Bone marrow (tissue), 2 donors: ENCODE measurements at regions not wholly inside any gene's neighbourhood (a gene's known extent, or its start where the extent isn't known, plus 50 kb on each side); places are given as distances from the start of the nearest gene placed in this dataset.

Experiments
- DNase-seq, 2 donors: peaks; one replicate each; lab custom pipeline; 2025; lab: John Stamatoyannopoulos, UW

DNA sequence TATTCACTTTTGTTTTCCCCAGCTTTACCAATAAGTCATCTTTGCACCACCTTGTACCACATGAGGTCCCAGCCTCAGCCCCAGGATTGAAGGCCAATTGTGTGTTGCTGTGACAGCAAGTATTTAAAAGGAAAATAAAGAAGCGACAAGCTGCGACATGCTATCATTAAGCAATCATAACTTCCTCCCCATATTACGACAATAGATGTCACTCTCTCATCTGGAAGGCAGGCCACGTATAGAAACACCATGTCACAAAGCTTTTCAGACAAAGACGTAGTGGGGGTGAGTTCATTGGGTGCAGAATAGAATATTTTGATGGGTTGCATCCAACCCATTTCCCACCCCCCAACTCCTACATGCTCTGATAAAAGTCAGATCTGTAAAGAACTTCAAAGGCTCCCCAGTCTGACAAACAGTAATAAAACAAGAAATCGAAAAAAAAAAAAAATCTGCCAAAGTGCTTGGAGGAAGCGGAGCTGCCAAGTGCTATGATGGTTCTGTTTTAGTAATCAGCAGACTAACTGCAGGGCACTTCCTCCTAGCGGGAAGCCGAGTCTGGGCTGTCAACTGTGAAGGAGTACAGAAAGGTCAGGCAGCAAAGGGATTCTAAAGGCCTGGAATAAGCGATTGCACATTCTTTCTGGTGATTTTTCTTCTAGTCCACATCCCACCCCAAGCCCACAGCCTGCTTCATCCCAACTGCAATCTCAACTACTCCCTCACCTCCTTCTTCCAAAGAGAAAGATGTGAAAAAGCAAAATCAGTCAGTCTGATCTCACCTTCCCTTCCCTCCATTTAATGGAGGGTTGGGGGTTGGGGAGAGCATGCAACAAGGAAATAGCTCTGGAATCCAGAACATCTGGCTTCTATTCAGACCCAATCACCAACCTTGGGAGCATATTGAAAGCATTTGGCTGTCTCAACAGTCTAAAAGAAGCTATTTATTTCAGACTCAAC, 131.4 kb upstream of the UBASH3B start:
- DNase-seq: no peak

DNA sequence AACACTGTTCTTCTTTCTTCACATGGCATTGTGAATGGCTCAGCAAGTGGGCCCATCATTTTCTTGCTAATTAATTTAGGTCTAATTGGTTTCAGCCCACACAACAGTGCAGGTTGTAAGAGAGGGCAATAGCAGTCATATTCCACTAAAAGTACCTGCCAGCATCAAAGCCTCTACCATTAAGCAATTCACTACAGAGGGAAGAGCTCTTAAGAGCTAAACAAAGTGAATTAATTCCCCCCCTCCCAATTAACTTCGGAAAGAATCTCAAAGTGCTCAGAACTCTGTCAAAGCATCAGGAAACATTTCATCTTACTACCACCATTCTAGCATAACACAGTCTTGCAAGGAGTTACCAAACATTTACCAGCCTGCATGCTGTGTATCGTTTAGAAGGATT, 133.9 kb upstream of the UBASH3B start:
- DNase-seq: no peak

DNA sequence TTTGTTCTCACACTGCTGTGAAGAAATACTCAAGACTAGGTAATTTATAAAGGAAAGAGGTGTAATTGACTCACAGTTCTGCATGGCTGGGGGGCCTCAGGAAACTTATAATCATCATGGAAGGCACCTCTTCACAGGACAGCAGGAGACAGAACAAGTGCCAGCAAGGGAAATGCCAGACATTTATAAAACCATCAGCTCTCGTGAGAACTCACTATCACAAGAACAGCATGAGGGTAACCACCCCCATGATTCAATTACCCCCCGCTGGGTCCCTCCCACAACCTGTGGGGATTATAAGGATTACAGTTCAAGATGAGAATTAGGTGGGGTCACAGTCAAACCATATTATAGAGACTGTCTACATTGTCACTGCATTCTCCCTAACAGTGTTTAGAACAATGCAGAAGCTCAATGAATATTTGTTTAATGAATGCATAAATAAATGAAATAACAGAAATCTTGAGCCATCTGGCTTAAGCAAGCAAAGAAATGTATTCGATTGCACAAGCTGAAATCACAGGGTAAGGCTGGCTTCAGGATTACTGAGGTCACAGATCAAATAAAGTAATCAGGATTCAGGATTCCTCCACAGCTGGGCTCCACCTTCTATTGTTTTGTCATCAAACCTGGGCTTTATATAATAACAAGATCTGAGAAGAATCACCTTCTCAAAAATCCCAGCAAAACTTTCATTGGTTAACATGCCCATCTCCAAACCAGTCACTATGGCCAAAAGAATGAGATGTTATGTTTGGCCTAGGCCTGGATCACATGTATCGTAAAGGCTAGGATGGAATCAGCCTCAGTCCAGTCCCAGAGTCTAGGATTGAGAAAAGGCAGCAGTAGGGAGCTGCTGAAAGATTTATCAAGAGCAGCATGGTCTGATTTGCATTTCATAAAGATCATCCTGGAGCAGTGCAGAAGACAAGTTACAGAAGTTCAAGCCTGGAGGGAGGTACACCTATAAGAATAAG, 137.8 kb upstream of the UBASH3B start:
- no peak for DNase-seq

DNA sequence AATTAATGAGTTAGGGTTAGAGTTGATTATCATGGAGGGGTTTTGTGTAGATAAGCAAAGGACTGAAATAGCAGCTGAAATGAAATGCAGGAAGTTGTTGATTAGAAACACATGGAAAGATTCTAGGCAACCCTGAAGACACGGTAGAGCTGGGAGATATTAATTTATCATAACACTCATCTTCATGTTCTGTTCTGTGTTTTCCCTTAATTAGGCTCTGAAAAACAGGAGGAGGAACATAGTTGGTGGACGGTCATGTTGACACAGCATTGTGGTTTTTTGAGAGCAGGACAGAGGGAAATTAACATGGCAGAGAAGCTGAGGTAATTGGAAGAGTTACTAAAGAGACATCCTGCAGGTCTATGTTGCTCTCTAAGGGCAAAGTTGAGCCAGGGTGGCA, 138.8 kb upstream of the UBASH3B start:
- DNase-seq: no peak

DNA sequence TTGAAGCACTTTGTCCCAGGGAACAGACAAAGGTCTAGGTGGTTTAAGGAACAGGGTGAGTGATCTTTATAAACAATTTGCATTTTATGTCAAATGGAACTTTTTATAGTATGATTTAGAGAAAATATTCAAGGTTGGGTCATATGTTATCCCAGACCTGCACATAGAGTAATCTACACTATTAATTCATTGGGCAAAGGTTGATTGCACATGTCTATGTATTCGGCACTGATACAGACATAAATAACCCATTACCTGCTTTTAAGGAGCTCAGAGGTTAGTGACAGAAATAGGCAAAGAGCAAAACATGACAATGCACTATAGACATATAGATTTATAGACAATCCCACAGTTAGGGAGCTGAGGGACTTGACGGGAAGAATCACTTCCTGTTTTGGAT, 141.5 kb upstream of the UBASH3B start:
- DNase-seq: no peak

DNA sequence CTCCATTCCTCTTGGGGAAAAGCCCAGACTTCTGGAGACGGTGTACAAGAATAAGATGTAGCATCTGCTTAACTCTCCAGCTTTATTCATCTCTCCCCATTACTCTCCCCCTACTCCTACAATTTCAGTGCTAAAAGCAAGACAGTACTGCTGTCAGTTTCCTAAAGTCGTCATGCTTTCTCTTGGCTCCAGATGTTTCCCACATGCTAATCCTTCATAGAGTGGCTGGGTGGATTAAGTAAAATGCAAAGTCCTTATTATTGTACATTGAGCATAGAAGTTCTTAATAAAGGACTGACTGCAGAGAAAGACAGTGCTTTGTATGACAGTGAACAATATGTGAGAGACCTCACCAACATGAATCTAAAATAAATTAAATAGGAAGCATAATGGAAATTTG, 142.2 kb upstream of the UBASH3B start:
- no peak for DNase-seq

DNA sequence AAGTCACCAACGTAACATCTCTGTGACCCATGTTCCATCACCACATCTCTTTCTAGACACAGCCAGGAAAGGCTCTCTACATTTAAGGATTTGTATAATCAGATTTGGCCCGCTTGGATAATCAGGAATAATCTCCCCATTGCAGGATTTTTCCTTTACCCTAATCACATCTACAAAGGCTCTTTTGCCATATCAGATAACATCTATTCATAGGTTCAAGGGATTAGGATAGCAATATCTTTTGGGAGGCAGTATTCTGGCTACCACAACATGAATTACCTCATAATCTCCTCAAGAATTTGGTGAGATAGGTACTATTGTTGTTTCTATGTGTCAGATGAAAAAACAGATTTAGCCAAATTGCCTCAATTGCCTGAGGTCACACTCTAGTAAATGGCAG, 142.8 kb upstream of the UBASH3B start:
- no peak for DNase-seq

DNA sequence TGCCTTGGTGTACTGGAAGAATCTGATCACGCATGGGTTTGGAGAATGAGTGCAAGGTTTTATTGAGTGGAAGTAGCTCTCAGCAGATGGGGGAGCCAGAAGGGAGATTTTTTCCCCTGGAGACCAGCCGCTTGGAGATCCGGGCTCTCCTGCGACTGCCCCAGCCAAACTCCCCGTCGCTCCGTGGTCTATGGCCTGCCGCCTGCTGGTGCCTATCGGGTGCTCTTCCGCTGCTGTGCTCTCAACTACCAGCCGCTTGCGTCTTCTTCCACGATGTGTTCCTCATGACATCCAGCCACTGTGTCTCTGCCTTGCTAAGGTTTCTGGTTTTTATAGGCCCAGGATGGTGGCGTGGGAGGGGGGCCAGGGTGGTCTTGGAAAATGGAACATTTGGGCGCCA, 145.6 kb upstream of the UBASH3B start:
- no peak for DNase-seq

DNA sequence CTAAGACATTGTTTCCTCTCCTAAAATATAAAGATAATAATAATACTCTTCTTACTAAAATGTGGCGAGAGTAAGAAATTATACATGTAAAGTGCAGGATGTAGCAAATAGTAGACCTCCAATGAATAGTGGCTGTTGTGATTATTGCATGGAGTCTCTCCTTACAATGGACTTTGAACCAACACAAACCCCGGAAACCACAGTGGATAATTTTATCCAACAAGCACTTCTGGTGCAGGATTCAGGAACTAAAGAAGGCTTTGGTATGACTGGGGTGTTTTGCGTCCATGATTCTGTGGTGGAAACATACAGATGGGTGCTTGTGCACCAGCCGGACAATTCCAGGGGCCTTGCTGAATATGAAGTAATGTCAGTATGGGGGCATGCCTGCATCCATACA, 146.4 kb upstream of the UBASH3B start:
- no peak for DNase-seq

DNA sequence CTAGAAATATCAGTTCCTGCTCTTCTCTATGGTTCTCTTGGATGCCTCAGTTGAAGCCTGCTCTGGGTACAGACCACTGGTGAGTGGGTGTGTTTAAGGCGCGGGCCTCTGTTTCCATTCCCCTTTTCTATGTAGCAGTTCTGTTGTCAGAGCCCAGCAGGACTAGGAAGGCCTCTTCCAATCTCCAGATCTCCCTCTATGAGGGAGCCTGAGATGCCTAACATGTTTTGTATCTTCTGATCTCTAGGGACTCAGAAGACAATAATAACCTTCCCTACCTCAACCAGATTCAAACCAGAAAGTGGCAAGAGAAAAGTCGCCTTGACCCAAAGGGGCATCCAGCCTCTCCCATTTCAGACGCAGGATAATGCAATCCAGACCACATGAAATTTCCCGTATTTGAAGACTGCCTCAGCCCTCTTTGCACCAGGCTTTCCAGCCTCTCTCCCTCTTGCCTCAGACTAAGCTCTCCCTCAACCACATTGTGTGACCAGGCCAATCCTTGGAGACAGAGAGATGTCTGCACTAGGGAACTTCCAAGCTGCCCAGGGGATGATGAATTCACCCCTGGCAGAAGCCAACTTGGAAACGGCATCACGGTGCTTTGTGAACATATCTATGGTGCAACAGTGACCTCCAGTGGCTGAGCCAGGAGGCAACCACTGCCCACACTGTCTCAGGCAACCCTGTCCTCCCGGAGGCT, 150.1 kb upstream of the UBASH3B start:
- peak; percentile 11 to 35 for DNase-seq

DNA sequence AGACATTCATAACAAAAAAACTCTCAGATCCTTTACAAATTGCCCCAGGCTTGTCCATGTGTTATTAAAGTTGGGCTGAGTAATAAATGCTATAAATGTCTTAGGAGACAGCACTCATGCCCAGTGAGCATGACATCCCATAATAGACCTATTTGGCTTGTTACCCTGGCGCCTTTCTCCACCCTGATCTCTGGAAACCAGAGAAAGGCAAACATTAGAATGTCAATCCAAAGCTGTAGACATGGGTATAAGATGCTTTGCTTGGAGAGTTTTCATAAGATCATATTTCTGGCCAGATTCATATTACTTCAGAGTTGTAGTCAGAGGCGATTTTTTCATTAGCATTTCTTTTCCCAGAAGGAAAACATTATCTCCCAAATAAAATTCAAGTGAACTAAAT, 161.3 kb upstream of the UBASH3B start:
- DNase-seq: no peak

DNA sequence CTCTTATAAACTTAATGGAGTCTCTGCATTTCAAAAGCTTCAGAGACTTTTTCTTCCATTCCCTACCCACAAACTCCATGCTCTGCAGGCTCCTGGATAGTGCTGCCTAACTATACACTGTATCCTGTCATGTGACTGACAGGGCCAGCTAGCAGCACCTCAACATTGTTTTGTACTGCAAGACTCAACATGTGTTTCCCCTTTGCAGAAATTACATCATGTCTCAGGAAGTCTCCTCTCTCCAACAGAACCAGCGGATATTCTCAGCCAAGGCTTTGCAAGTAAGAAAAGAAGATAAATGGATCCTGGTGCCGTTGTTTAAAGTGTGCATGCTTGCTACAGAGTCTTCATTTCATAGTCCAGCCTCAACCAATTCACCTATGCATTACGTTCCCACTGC, 164.0 kb upstream of the UBASH3B start:
- peak in 1 of 2 donors; percentile 55 for DNase-seq

DNA sequence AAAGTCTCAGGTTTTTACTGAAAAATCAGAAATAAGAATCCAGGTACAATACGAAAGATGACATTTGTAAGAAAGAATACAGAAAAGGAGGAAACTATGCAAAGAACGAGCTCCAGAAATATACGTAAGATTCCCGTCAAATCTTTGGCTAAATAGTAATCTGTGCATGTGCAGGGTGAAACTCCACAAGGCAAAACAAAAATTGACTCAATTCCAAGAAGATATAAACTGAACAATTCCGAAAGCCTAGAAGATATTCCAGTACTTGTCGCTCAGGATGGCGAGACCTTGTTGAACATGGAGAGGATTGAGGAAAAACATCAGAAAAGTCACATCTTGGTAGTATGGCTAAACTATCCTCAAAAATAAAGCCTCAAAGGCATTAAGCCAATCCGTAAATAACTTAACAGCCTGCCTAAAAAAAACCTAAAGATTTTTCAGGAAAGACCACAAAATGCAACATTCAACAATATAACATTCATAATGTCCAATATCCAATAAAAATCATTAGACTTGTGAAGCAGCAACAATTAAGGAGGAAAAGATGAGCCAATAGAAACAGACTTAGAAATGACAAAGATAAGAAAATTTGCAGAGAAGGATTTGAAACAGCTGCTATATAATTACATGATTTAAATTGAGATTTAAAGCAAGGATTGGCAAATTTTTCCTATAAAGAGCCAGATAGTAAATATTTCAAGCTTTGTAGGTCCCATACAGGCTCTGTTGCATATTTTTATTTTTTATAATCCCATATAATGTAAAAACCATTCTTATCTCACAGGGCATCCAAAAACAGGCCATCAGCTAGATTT, 166.4 kb upstream of the UBASH3B start:
- DNase-seq: no peak

DNA sequence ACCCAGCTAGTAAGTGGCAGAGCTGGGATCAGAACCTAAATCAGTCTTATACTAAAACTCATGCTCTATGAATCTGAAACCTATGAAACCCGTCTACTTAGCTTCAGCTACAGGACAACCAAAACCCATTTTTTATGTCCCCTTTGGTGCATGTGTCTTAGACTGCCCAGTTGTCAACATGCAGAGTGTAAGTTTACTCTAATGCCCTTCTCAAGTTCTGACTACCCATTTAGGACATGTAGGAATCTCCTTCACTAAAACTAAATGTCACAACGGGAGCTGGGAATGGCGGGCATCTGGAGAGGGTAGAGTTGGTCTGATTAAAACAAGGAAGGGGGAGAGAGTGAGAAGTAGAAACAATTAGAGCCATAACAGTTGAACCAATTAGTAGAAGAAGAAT, 167.9 kb upstream of the UBASH3B start:
- DNase-seq: no peak

DNA sequence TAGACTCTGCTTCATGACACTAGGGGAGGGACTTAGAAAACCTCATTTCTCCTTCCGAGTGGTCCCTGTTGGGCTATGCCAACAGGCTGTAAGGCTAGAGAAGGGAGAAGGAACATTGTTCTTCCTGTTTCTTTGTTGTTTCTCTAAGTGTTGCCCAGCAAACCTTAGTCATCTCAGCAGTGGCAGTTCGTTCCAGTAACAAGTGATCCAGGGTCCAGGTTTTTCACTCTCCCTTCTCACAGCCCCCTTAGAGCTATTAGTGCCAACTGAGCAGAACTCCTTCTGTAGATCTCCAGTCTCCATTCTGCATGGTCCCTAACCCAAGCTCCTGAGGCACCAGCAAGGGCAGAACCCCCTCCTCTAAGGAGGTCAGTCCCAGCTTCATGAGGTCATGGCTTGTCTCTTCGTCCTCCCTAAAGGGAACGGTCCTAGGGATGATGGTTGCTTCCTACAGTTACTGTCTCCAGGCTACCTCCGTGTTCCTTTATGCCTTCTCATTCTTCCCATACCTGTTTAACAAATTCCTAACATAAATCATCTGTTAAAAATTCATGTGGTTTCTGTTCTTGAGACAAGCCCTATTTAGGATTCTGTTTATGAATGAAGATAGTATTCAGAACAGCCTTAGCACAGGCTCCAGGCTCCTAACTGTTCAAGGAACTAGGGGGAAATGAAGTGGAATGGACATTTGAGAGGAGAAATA, 168.6 kb upstream of the UBASH3B start:
- peak in 1 of 2 donors; percentile 29 for DNase-seq

DNA sequence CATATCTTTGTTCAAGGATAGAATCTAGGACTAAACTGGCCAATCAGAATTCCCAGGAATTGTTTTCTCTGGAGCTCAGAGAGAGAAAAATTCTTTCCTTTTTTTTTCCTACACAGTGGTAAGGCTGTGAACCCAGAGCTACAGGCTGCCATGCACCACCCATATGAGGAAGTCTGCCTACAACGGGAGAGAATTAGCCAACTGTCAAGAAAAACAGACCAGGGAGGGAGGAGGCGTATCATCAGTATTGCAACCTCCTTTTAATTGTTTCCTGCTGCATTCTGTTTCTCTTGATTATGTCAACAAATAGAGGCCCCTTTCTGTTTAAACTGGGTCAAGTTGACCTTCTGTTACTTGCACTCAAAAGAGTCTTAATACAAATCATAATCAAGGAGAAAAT, 176.5 kb upstream of the UBASH3B start:
- DNase-seq: no peak

DNA sequence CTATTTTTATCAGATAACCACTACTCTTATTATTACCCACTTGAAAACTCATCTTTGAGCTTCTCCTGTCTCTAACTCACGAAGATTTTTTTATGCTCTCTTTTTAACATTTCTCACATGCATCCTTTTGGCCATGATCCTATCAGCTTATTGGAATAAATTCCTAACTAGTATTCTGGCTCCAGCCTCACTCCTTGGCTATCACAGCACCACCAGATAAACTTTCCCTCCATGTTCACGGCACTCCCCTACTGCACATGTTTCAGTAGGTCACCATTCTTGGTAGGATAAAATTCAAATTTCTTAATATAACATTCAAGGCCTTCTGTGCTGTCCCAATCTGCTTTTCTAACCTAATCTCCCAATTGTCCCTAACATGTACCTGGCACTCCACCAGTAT, 186.6 kb upstream of the UBASH3B start:
- DNase-seq: no peak

DNA sequence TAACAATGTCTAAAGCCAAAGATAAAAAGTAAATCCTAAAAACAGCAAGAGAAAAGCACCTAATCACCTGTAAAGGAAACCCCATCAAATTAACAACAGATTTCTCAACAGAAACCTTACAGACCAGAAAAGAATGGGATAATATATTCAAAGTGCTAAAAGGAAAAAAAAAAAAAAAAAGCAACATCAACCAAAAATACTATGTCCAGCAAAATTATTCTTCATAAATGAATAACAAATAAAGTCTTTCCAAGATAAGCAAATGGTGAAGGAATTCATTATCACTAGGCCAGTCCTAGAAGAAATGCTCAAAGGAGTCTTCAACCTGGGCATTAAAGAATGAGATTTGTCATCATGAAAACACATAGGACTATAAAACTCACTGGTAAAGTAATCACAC, 192.0 kb upstream of the UBASH3B start:
- no peak for DNase-seq

DNA sequence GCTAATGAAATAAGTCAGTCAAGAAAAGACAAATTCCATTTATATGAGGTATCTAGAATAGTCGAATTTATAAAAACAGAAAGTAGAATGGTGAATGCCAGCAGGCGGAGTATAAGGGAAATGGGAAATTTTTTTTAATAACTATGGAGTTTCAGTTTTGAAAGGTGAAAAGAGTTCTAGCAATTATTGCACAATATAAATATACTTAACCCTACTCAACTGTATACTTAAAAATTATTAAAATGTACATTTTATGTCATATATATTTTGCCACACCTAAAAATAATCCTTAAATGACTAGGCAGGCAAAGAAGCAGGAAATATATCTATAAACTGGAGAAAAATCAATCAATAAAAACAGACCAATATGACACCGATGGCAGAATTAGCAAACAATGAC, 196.5 kb upstream of the UBASH3B start:
- no peak for DNase-seq

DNA sequence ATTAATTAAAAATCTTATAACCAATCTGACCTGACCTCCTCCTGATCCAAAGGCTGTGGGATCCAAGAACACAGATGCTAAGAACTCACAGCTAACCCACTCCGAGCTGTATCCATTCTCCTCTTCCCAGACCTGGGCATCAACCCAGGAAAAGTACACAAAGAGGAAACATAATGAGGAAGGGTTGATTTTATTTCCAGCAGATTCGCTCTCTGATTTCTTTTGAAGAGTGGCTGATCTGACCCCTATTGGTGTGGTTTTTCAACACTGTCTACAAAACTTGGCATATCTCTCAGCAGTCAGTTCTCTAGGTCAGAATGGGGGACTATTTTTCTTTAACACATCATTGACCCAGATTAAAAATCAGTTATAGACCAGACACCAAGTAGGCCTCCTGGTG, 201.9 kb upstream of the UBASH3B start:
- DNase-seq: no peak

DNA sequence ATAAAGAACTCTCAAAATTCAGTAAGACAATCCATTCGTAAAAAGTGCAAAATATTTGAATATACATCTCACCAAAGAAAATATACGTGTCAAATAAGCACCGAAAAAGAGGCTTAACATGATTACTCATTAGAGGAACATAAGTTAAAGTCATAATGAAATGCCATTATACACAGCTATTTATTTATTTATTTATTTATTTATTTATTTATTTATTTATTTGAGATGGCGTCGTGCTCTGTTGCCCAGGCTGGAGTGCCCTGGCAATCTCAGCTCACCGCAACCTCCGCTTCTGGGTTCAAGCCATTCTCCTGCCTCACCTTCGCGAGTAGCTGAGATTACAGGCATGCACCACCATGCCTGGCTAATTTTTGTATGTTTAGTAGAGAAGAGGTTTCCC, 203.6 kb upstream of the UBASH3B start:
- no peak for DNase-seq
